Activated naive CD4-positive, alpha-beta T cell treated with anti-CD3 and anti-CD28 coated beads for 36 hours (primary cell): ENCODE measurements at regions not wholly inside any gene's neighbourhood (a gene's known extent, or its start where the extent isn't known, plus 50 kb on each side); places are given as distances from the start of the nearest gene placed in this dataset.
A peak's percentile ranks its signal among the peaks of the same experiment; 100 is the strongest.
"Not testable (repeated sequence)": the region's sequence is repeated elsewhere in the genome, so short reads cannot be mapped to it uniquely, and the experiment has no call there.

Experiments used
- CTCF ChIA-PET: fragments of 350-600 bp; sonication (Branson Sonifier 250); formaldehyde crosslinking; loops from one replicate; lab custom pipeline; 2021; ENCODE audit warnings: antibody characterized with exemption; lab: Charles Lee
- DNase-seq: peaks from one replicate; pipeline ENCODE4 v3.0.0-alpha.2; 2020
- H3K27ac Mint-ChIP-seq: one replicate; pipeline ENCODE4 v1.8.0; 2021; ENCODE audit warnings: mild to moderate bottlenecking, mixed read lengths
- H3K27me3 Mint-ChIP-seq: one replicate; pipeline ENCODE4 v1.8.0; 2021; ENCODE audit warnings: low read depth, mixed read lengths
- H3K36me3 Mint-ChIP-seq: one replicate; pipeline ENCODE4 v1.8.0; 2021; ENCODE audit warnings: low read depth, mixed read lengths
- H3K4me1 Mint-ChIP-seq: one replicate; pipeline ENCODE4 v1.8.0; 2021; ENCODE audit warnings: low read depth, mixed read lengths
- H3K4me3 Mint-ChIP-seq: one replicate; pipeline ENCODE4 v1.8.0; 2021; ENCODE audit warnings: mild to moderate bottlenecking, moderate library complexity, mixed read lengths
- H3K9me3 Mint-ChIP-seq: one replicate; pipeline ENCODE4 v1.8.0; 2021; ENCODE audit warnings: mixed read lengths
- intact Hi-C: fragments of 100-400 bp; cut with micrococcal nuclease; formaldehyde crosslinking; loops from one replicate; pipeline ENCODE4 v1.15.1; 2023

DNA sequence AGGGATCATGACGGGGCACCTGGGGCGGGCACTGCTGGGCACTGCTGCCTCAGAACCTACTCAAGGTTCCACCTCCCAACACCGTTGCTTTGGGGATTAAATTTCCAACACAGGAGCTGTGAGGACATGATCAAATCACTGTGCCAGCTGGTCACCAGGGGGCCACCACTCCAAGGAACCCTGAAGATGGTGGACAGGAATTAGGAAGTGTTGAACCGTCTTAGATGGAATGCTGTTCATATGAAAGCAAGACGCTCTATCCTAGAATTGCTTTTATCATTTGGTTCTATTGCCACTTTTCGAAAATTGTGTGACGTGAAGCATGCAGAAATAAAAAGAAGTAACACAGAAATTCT is 140.3 kb downstream of the DLL1 start:
- Mint-ChIP-seq H3K4me1 (peaks cover 26% of the 10 kb centered on the region), H3K4me3 (no peak overlapping the region), H3K27ac (no peak overlapping the region), H3K27me3 (peaks cover 3% of the 10 kb centered on the region), H3K36me3 (no peaks in the 10 kb centered on the region), H3K9me3 (no peaks in the 10 kb centered on the region)
- intact Hi-C loops: no loop called here
- no peak for DNase-seq
- CTCF ChIA-PET: no interaction called here

DNA sequence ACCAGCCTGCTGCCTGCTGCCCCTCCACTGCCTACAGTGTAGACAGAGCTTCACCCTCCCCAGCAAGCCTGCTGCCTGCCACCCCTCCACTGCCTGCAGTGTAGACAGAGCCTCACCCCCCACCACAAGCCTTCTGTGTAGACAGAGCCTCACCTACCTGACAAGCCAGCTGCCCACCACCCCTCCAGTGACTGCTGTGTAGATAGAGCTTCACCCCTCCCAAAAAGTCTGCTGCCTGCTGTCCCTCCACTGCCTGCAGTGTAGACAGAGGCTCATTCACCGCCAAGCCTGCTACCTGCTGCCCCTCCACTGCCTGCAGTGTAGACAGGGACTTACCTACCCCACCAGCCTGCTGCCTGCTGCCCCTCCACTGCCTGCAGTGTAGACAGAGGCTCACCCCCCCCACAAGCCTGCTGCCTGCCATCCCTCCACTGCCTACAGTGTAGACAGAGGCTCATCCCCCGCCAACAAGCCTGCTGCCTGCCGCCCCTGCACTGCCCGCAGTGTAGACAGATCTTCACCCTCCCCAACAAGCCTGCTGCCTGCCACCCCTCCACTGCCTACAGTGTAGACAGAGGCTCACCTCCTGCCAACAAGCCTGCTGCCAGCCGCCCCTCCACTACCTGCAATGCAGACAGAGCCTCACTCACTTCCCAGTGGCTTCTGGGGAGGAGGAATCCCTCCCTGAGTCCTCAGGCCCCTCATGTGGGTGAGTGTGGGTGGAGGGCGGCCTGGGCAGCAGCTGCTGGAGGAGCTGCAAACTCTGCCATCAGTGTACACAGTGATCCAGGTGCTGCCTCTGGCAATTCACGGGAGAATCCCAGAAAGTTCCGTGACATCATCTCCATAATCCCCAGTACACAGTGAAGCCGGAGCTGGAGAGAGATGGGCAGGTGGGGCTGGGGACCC is 140.9 kb downstream of the DLL1 start:
- Mint-ChIP-seq H3K36me3 (peaks cover under 1% of the 10 kb centered on the region), H3K9me3 (peaks cover under 1% of the 10 kb centered on the region), H3K27me3 (peaks cover 3% of the 10 kb centered on the region), H3K27ac (no peak overlapping the region), H3K4me3 (no peak overlapping the region), H3K4me1 (peaks cover 33% of the 10 kb centered on the region)
- no peak for DNase-seq
- intact Hi-C loops: loop anchor here (2.0 to 10.0 kb wide), 4 partner anchors 61 to 195 kb away; partner anchors contain the start of gene DLL1
- CTCF ChIA-PET: no interaction called here

DNA sequence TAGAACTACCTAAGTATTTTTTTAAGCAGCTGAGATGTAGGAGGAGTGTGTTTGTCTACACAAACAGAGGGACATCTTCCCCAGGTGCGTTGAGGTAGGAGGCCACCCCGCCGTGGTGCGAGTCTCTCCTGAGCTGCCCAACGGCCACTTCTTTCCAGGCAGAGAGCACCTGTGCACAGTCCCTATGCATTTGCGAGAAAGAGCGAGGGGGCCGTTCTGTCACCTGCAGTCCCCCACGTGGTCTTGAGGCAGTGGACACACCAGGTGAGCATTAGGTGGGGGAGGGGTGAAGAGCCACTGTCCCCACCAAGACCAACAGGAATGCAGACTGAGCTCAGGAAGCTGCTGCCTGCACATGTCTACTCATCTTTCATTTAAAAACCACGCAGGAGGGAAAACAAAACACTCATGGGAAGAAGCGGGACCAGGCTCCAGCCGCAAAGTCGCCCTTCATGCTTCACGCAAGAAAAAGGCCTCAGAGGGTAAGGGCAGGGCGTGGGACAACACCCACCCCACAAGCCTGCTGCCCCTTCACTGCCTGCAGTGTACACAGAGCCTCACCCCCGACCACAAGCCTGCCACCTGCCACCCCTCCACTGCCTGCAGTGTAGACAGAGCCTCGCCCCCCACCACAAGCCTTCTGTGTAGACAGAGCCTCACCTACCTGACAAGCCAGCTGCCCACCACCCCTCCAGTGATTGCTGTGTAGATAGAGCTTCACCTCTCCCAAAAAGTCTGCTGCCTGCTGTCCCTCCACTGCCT is 142.0 kb downstream of the DLL1 start:
- peaks cover 39% of the 10 kb centered on the region for H3K4me1 Mint-ChIP-seq
- peaks cover 7% of the 10 kb centered on the region for H3K9me3 Mint-ChIP-seq
- H3K27ac Mint-ChIP-seq: no peak overlapping the region
- DNase-seq: no peak
- intact Hi-C loops: loop anchor here (2.0 to 10.0 kb wide), 4 partner anchors 60 to 194 kb away; partner anchors contain the start of gene DLL1
- CTCF ChIA-PET: interaction anchor here (1.1 kb wide), 1 partner anchor 317 kb away, joined by 3 read pairs; no protein-coding TSS in a partner anchor
- peaks cover 6% of the 10 kb centered on the region for H3K36me3 Mint-ChIP-seq
- no peak overlapping the region for H3K4me3 Mint-ChIP-seq
- peaks cover 3% of the 10 kb centered on the region for H3K27me3 Mint-ChIP-seq

DNA sequence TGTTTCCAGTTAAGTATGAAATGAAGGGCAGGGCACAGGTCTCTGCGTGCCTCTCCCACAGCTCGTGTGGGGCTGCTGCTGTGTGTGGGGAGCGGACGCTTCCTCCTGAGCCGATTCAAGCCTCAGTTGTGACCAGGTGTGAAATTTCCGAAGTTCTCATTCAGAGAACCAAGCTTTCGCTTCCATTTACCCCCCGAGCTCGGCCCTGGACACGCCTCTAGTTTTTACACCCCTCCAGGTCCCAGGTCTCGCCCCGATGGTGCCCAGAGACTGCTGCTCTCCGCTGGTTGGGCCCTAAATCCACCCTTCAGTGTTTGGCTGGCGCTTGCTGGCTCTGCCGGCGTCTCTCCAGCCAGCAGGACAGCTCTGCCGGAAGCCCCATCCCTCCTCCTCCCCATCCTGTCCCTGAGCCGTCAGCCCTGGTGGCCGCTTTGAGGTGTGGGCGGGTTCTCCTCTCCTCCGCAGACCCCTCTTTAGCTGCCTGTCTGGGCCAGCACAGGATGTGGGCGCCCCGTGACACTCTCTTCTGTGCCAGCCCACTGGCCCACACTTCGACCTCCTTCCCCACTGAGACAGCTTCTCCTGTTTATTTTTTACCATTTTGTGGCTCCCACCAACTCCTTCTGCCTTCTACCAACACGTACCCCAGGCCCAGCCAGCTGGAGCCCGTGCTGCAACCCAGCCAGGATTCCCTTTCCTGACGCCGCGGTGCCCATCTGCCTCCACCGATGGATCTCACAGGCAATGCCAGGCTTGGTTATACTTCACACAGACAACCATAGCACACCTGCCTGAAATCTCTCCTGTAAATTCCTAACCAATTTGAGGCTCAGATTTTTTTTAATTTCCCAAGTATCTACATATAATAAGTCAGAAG is 142.8 kb downstream of the DLL1 start:
- H3K36me3 Mint-ChIP-seq: peaks cover 6% of the 10 kb centered on the region
- peaks cover 3% of the 10 kb centered on the region for H3K27me3 Mint-ChIP-seq
- peaks cover 39% of the 10 kb centered on the region for H3K4me1 Mint-ChIP-seq
- peak overlapping the region; percentile 52 for H3K4me3 Mint-ChIP-seq
- intact Hi-C loops: loop anchor here (2.0 to 10.0 kb wide), 4 partner anchors 59 to 193 kb away; partner anchors contain the start of gene DLL1
- CTCF ChIA-PET: interaction anchor here (1.1 kb wide), 1 partner anchor 316 kb away, joined by 3 read pairs; no protein-coding TSS in a partner anchor
- H3K9me3 Mint-ChIP-seq: peaks cover 10% of the 10 kb centered on the region
- peak overlapping the region; percentile 66 for H3K27ac Mint-ChIP-seq
- DNase-seq: peak; percentile 65

DNA sequence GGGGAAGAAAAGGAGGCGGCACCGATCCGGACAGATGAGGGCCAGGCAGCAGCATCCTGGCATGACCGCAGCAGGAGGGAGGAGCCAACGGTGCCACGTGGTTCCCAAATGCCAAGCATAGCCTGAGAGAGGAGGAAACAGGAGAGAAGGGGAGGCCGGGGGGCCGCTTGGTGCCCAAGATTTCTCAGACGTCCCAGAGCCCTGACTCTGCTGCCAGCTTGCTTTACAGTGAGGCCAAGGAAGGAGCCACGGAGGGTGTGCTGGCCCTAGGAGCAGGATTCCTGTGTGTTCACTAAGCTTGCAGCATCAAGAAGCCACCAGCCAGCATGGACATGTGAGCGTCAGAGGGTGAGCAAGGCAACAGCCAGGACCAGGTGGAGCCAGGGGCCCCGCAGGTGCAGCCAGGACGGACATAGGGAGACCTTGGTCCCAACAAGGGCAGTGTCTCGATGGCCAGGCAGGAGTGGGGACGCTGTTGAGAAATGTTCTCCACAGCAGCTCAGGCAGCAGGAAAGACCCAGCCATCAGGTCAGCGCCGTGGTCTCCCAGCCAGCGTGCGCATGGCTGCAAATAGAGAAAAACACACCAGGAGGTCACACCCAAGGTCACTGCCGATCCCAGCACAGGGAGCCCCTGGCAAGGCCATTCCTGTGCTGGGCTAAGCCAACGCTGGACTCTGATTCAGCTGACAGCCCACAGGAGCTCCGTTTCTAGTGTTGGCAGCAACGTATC is 143.7 kb downstream of the DLL1 start:
- CTCF ChIA-PET: interaction anchor here (1.1 kb wide), 1 partner anchor 316 kb away, joined by 3 read pairs; no protein-coding TSS in a partner anchor
- peaks cover 6% of the 10 kb centered on the region for H3K36me3 Mint-ChIP-seq
- peak; percentile 17 for DNase-seq
- H3K27me3 Mint-ChIP-seq: peaks cover under 1% of the 10 kb centered on the region
- intact Hi-C loops: loop anchor here (5.0 to 10.0 kb wide), 3 partner anchors 145 to 192 kb away; partner anchors contain the start of gene DLL1
- H3K4me3 Mint-ChIP-seq: no peak overlapping the region
- H3K27ac Mint-ChIP-seq: no peak overlapping the region
- H3K4me1 Mint-ChIP-seq: peaks cover 39% of the 10 kb centered on the region
- H3K9me3 Mint-ChIP-seq: peaks cover 10% of the 10 kb centered on the region

DNA sequence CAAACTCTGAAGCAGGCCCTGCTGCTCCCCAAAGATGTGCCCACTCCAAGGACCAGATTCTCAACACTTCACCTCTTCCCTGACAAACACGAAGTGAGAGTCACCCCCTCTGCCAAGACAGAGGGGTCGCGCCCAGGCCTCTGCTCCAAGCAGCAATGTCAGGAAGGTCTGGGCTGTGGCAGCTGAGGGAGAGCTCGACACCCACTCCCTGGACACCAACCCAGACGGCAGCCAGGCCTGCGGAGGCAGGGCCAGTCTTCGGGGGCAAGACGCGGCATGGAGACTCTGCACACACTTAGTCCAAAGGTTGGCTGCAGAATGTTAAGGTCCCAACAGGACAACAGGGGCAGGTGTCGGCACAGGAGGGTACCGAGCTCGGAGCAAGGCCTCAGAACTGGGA is 144.2 kb downstream of the DLL1 start:
- no peak overlapping the region for H3K27ac Mint-ChIP-seq
- H3K4me1 Mint-ChIP-seq: peaks cover 39% of the 10 kb centered on the region
- H3K27me3 Mint-ChIP-seq: no peaks in the 10 kb centered on the region
- no peak overlapping the region for H3K4me3 Mint-ChIP-seq
- CTCF ChIA-PET: no interaction called here
- intact Hi-C loops: loop anchor here (5.0 to 10.0 kb wide), 3 partner anchors 146 to 192 kb away; partner anchors contain the start of gene DLL1
- peaks cover 10% of the 10 kb centered on the region for H3K9me3 Mint-ChIP-seq
- H3K36me3 Mint-ChIP-seq: peaks cover 6% of the 10 kb centered on the region
- DNase-seq: no peak

DNA sequence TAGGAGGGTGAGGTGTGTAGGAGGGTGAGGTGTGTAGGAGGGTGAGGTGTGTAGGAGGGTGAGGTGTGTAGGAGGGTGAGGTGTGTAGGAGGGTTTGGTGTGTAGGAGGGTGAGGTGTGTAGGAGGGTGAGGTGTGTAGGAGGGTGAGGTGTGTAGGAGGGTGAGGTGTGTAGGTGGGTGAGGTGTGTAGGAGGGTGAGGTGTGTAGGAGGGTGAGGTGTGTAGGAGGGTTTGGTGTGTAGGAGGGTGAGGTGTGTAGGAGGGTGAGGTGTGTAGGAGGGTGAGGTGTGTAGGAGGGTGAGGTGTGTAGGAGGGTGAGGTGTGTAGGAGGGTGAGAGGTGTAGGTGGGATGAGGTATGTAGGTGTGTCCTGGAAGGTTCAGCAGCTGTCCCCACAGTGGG is 144.7 kb downstream of the DLL1 start:
- peaks cover 39% of the 10 kb centered on the region for H3K4me1 Mint-ChIP-seq
- DNase-seq, H3K36me3 Mint-ChIP-seq, H3K4me3 Mint-ChIP-seq, CTCF ChIA-PET, H3K27me3 Mint-ChIP-seq, H3K27ac Mint-ChIP-seq: not testable (repeated sequence)
- intact Hi-C loops: loop anchor here (5.0 to 10.0 kb wide), 3 partner anchors 146 to 191 kb away; partner anchors contain the start of gene DLL1
- peaks cover 10% of the 10 kb centered on the region for H3K9me3 Mint-ChIP-seq

DNA sequence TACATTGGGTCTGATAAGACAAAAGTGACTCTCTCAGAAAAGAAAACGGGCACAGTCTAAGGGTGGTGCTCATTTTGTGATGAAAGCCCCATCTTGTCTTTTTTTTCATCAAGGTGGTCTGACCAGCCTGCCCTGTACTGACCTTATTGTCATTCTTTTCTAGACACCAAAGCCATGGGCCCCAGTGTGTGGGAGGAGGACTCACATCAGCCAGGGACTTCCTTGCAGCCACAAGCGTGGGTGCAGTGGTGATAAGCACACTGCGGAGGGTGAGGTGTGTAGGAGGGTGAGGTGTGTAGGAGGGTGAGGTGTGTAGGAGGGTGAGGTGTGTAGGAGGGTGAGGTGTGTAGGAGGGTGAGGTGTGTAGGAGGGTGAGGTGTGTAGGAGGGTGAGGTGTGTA is 145.2 kb downstream of the DLL1 start:
- H3K27ac Mint-ChIP-seq: peak overlapping the region; percentile 67
- H3K9me3 Mint-ChIP-seq: peaks cover 10% of the 10 kb centered on the region
- intact Hi-C loops: loop anchor here (5.0 to 10.0 kb wide), 3 partner anchors 147 to 191 kb away; partner anchors contain the start of gene DLL1
- H3K27me3 Mint-ChIP-seq, H3K4me3 Mint-ChIP-seq, H3K36me3 Mint-ChIP-seq, CTCF ChIA-PET: not testable (repeated sequence)
- peak; percentile 24 for DNase-seq
- H3K4me1 Mint-ChIP-seq: peaks cover 39% of the 10 kb centered on the region

DNA sequence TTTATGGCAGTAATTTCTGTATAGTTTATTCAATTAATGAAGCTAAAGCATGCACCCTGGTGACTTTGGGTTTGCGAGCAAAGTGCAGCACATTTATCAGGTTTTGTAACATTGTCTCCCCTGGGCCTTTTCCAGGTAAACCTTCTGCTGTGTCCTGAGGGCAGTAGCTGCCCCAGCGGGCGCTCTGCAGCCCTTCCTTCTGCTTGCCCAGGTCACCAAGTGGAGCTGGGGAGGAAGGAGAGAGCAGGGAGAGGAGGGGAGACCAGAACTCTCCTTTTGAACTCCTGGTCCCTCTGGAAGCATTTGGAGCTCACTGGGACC is 145.6 kb downstream of the DLL1 start:
- intact Hi-C loops: loop anchor here (5.0 to 10.0 kb wide), 3 partner anchors 147 to 190 kb away; partner anchors contain the start of gene DLL1
- Mint-ChIP-seq H3K36me3 (peaks cover 6% of the 10 kb centered on the region), H3K9me3 (peaks cover 10% of the 10 kb centered on the region), H3K4me1 (peaks cover 39% of the 10 kb centered on the region), H3K4me3 (no peak overlapping the region), H3K27ac (no peak overlapping the region), H3K27me3 (no peaks in the 10 kb centered on the region)
- CTCF ChIA-PET: no interaction called here
- DNase-seq: no peak

DNA sequence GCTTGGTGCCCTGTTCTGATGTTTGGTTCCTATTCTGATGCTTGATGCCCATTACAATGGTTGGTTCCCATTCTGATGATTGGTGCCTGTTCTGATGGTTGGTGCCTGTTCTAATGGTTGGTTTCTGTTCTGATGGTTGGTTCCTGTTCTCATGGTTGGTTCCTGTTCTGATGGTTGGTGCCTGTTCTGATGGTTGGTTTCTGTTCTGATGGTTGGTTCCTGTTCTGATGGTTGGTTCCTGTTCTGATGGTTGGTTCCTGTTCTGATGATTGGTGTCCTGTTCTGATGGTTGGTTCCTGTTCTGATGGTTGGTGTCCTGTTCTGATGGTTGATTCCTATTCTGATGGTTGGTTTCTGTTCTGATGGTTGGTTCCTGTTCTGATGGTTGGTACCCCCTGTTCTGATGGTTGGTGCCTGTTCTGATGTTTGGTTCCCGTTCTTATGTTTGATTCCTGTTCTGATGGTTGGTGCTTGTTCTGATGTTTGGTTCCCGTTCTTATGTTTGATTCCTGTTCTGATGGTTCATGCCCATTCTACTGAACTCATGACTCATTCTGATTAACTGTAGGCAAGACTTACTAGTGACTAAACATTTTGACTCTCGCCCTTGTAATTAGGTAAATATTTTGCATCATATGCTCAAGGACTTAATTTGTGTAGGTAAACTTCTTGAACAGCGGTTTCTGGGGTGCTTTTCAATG is 146.2 kb downstream of the DLL1 start:
- Mint-ChIP-seq H3K27me3 (no peaks in the 10 kb centered on the region), H3K36me3 (peaks cover 6% of the 10 kb centered on the region), H3K27ac (peak overlapping the region; percentile 40), H3K4me1 (peaks cover 39% of the 10 kb centered on the region), H3K9me3 (peaks cover 10% of the 10 kb centered on the region), H3K4me3 (no peak overlapping the region)
- CTCF ChIA-PET: no interaction called here
- DNase-seq: no peak
- intact Hi-C loops: loop anchor here (5.0 to 10.0 kb wide), 3 partner anchors 148 to 190 kb away; partner anchors contain the start of gene DLL1
